ENCODE measurements at regions not wholly inside any gene's neighbourhood (a gene's known extent, or its start where the extent isn't known, plus 50 kb on each side); places are given as distances from the start of the nearest gene placed in this dataset.

DNA sequence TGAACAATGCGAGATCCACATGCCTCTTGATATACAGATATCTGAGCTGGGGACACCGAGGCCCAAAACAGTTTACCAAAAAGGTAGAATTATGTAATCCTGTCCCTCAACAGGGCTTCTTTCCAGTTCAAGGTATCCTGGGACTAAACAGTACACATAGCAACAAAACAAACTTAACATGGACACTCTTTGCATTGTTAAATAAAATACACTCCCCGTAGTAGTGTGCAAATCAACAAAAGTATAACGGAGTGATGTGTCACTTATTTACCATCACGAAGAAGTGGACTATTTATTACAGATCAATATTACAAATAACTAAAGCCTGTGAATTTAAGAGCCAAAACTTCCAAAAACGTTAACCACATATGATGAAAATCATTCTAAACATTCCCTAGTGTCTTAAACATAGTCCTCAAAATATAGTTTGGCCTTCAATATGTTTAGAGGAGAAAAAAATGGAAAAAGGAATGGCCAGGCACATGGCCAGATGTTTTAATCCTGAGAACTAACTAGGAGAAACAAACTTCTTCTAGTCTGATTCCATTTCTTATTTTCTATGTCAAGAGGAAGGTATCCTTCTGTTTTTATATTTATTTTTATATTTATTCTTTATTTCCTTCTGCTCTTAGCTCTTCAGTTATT is 377.5 kb downstream of the OSR1 start:
- Histone ChIP-seq H4K20me1 (ENCODE audit: insufficient read depth, low read length) (no peaks in the 10 kb centered on the region), H3K4me3 (ENCODE audit: low read length) (no peak overlapping the region), H2AFZ (ENCODE audit: low read depth, low read length) (no peak overlapping the region), H3K4me2 (ENCODE audit: low read length) (no peak overlapping the region), H3K27me3 (ENCODE audit: low read depth, low read length) (no peaks in the 10 kb centered on the region), H3K79me2 (ENCODE audit: low read length) (no peaks in the 10 kb centered on the region), H3K4me1 (ENCODE audit: low read length) (peaks cover 9% of the 10 kb centered on the region), H3K27ac (ENCODE audit: low read length) (no peak overlapping the region), H3K36me3 (replicated peaks; ENCODE audit: low read depth, low read length) (no peaks in the 10 kb centered on the region), H3K9ac (ENCODE audit: low read length) (no peak overlapping the region), H3K9me3 (ENCODE audit: insufficient read depth, low read length) (no peaks in the 10 kb centered on the region)
- TF ChIP-seq, protein P1, sequence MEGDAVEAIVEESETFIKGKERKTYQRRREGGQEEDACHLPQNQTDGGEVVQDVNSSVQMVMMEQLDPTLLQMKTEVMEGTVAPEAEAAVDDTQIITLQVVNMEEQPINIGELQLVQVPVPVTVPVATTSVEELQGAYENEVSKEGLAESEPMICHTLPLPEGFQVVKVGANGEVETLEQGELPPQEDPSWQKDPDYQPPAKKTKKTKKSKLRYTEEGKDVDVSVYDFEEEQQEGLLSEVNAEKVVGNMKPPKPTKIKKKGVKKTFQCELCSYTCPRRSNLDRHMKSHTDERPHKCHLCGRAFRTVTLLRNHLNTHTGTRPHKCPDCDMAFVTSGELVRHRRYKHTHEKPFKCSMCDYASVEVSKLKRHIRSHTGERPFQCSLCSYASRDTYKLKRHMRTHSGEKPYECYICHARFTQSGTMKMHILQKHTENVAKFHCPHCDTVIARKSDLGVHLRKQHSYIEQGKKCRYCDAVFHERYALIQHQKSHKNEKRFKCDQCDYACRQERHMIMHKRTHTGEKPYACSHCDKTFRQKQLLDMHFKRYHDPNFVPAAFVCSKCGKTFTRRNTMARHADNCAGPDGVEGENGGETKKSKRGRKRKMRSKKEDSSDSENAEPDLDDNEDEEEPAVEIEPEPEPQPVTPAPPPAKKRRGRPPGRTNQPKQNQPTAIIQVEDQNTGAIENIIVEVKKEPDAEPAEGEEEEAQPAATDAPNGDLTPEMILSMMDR (IDR thresholded peaks at IDR 0.05; ENCODE audit: low read depth, low read length) = no peak
- TF ChIP-seq EZH2phosphoT487 (IDR thresholded peaks at IDR 0.05; ENCODE audit: low read depth) = no peak

DNA sequence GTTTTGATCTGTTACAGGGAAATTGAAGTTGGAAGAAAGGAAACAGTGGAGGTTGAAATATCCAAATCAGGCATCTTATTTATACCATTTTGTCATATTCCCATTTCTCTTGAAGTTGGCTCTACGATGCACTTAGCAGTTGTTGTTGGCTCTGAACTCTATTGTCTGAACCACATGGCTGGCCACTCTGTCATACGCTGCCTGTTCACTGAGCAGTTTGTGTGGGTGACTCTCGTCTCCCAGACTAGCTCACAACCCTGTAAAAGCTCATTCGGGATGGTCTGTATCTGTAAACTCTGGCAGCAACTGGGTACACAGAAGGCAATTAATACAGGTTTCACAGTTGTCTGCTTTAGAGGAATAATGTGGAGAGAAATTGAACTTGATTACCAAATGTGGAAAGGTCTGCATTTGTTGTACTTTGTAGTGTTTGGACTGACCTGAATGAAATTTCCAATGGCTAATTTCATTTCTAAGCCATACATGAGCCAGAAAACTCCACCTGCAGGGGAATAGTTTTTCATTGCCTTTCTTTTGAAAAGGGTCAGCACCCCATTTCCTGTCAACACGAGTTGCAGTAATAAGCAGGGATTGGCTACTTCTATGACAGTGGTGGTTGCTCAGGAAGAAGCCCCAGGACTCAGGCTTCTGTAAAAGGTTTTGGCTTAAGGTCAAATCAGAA is 378.2 kb downstream of the OSR1 start:
- Histone ChIP-seq H3K79me2 (ENCODE audit: low read length) (no peaks in the 10 kb centered on the region), H3K4me3 (ENCODE audit: low read length) (no peak overlapping the region), H3K9me3 (ENCODE audit: insufficient read depth, low read length) (no peaks in the 10 kb centered on the region), H3K27ac (ENCODE audit: low read length) (no peak overlapping the region), H2AFZ (ENCODE audit: low read depth, low read length) (no peak overlapping the region), H3K4me2 (ENCODE audit: low read length) (no peak overlapping the region), H4K20me1 (ENCODE audit: insufficient read depth, low read length) (no peaks in the 10 kb centered on the region), H3K27me3 (ENCODE audit: low read depth, low read length) (no peaks in the 10 kb centered on the region), H3K36me3 (replicated peaks; ENCODE audit: low read depth, low read length) (no peaks in the 10 kb centered on the region), H3K9ac (ENCODE audit: low read length) (no peak overlapping the region), H3K4me1 (ENCODE audit: low read length) (peaks cover 12% of the 10 kb centered on the region)
- no peak for TF ChIP-seq EZH2phosphoT487 (IDR thresholded peaks at IDR 0.05; ENCODE audit: low read depth)
- TF ChIP-seq, protein P1 (IDR thresholded peaks at IDR 0.05; ENCODE audit: low read depth, low read length) = no peak

DNA sequence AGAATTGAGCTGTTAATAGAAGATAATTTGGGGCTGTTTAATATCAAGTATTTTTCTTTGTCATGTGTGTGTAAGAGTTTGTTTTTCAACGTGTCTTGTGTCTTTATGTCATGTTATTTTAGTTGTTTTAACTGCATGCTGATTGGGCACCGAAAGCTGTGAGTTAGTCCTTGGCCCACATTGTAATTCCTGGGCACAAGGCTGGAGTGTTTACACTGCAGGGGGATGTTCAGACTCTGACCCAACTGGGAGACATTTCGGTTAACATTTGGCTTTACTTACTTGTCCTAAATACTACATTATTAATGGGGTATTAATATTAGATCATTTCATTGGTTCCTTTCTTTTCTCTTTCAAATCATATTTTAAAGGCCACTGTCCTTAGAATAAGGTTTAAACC is 381.0 kb downstream of the OSR1 start:
- TF ChIP-seq, protein P1 (IDR thresholded peaks at IDR 0.05; ENCODE audit: low read depth, low read length) = no peak
- no peak for TF ChIP-seq EZH2phosphoT487 (IDR thresholded peaks at IDR 0.05; ENCODE audit: low read depth)
- no peaks in the 10 kb centered on the region for H3K79me2 ChIP-seq (ENCODE audit: low read length)
- no peaks in the 10 kb centered on the region for H3K36me3 ChIP-seq (replicated peaks; ENCODE audit: low read depth, low read length)
- H3K4me2 ChIP-seq (ENCODE audit: low read length) = no peak overlapping the region
- H3K4me1 ChIP-seq (ENCODE audit: low read length) = peaks cover 12% of the 10 kb centered on the region
- H3K9ac ChIP-seq (ENCODE audit: low read length) = no peak overlapping the region
- H4K20me1 ChIP-seq (ENCODE audit: insufficient read depth, low read length) = no peaks in the 10 kb centered on the region
- no peak overlapping the region for H3K4me3 ChIP-seq (ENCODE audit: low read length)
- no peak overlapping the region for H2AFZ ChIP-seq (ENCODE audit: low read depth, low read length)
- no peak overlapping the region for H3K27ac ChIP-seq (ENCODE audit: low read length)
- H3K27me3 ChIP-seq (ENCODE audit: low read depth, low read length) = no peaks in the 10 kb centered on the region
- H3K9me3 ChIP-seq (ENCODE audit: insufficient read depth, low read length) = no peaks in the 10 kb centered on the region

DNA sequence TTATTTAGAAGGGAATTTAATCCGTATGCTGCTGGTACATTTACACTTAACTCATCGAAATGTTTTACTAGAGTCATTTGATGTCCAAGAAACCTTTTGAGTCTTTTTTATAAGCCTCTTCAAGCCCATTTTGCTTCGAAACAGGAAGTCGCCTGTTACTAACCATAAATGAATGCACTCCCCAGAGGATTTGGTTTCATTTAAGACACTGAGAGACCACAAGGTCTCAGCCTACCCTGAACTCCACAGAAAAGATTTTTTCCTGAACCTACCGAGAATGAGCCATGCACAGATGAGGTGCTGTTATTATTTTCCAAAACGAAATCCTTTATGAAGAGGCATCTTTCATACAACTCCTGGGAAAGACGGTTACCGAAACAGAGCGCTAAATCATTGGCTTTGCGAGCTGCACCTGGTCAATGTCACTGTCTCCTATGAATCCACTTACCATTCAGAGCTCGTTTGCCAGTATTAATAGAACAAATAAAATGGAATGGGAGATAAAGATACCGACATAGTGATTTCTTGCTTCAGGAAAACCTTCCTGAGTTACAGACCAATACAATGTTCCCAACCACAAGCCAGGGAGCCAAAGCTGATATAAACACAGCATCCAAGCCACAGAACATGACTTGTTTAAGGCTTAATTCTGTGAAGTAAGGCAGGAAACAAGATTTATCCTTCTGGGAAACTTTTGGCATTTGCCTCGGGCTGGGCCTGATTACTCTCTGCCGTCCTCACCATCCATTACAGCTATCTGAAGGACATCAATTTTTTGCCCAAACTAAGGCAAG is 382.1 kb downstream of the OSR1 start:
- peaks cover 12% of the 10 kb centered on the region for H3K4me1 ChIP-seq (ENCODE audit: low read length)
- H3K36me3 ChIP-seq (replicated peaks; ENCODE audit: low read depth, low read length) = no peaks in the 10 kb centered on the region
- no peak overlapping the region for H3K9ac ChIP-seq (ENCODE audit: low read length)
- 0 out of 2 replicates have a peak overlapping the region, but pooled peaks have one; percentile 19 for H3K4me3 ChIP-seq (ENCODE audit: low read length)
- no peaks in the 10 kb centered on the region for H4K20me1 ChIP-seq (ENCODE audit: insufficient read depth, low read length)
- no peak overlapping the region for H2AFZ ChIP-seq (ENCODE audit: low read depth, low read length)
- H3K79me2 ChIP-seq (ENCODE audit: low read length) = no peaks in the 10 kb centered on the region
- H3K27me3 ChIP-seq (ENCODE audit: low read depth, low read length) = no peaks in the 10 kb centered on the region
- peak overlapping the region; percentile 49 for H3K4me2 ChIP-seq (ENCODE audit: low read length)
- no peaks in the 10 kb centered on the region for H3K9me3 ChIP-seq (ENCODE audit: insufficient read depth, low read length)
- H3K27ac ChIP-seq (ENCODE audit: low read length) = no peak overlapping the region
- TF ChIP-seq EZH2phosphoT487 (IDR thresholded peaks at IDR 0.05; ENCODE audit: low read depth) = no peak
- TF ChIP-seq, protein P1 (IDR thresholded peaks at IDR 0.05; ENCODE audit: low read depth, low read length) = no peak
